ENCODE measurements at regions not wholly inside any gene's neighbourhood (a gene's known extent, or its start where the extent isn't known, plus 50 kb on each side); places are given as distances from the start of the nearest gene placed in this dataset.

DNA sequence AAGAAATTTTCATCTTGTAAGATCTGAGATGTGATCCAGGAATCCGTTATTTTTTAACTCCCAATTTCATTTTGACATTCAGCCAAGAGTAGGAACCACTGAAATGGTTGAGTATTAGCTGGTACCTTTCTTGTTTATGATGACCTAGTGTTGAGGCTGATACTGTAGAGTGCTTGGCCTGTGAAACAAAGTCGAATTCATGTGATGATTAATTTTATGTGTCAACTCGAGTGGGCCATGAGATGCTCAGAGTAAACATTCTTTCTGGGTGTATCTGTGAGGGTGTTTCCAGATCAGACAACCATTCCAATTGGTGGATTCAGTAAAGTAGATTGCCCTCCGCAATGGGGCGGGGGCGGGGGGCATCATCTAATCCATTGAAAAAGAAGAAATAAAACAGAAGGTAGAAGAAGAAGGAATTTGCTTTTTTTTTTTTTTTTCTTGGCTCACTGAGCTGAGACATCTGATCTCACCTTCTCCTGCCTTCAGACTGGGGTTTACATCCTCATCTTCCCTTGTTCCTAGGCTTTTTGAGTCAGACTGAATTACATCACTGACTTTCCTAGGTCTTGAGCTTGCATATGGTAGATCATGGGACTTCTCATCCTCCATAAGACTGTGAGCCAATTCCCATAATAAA, 264.6 kb upstream of the KCNJ16 start:
- TF ChIP-seq, protein P1, sequence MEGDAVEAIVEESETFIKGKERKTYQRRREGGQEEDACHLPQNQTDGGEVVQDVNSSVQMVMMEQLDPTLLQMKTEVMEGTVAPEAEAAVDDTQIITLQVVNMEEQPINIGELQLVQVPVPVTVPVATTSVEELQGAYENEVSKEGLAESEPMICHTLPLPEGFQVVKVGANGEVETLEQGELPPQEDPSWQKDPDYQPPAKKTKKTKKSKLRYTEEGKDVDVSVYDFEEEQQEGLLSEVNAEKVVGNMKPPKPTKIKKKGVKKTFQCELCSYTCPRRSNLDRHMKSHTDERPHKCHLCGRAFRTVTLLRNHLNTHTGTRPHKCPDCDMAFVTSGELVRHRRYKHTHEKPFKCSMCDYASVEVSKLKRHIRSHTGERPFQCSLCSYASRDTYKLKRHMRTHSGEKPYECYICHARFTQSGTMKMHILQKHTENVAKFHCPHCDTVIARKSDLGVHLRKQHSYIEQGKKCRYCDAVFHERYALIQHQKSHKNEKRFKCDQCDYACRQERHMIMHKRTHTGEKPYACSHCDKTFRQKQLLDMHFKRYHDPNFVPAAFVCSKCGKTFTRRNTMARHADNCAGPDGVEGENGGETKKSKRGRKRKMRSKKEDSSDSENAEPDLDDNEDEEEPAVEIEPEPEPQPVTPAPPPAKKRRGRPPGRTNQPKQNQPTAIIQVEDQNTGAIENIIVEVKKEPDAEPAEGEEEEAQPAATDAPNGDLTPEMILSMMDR (IDR thresholded peaks at IDR 0.05; ENCODE audit: insufficient read depth, low read length, poor library complexity, severe bottlenecking): no peak
- TF ChIP-seq EZH2phosphoT487 (conservative IDR thresholded peaks at IDR 0.05; ENCODE audit: low read length): no peak

Measured in SU-DHL-6 (cell line).